Lower lobe of right lung (tissue), 2 donors: ENCODE measurements at regions not wholly inside any gene's neighbourhood (a gene's known extent, or its start where the extent isn't known, plus 50 kb on each side); places are given as distances from the start of the nearest gene placed in this dataset.

Experiments used
- ATAC-seq, 2 donors: fragments of 200-7000 bp; cut with Tn5 transposase; one replicate each; pipeline ENCODE4 v1.9.1; 2020 to 2022; ENCODE audit warnings: mild to moderate bottlenecking in 2 of 2, moderate library complexity in 2 of 2
- DNase-seq: peaks from one replicate; pipeline ENCODE4 v3.0.0-alpha.2; 2020
- H3K27ac ChIP-seq: fragments of 200-600 bp; one replicate; pipeline ENCODE4 v1.8.0; 2022
- H3K27me3 ChIP-seq: fragments of 200-600 bp; one replicate; pipeline ENCODE4 v1.8.0; 2022; ENCODE audit warnings: low read depth
- H3K36me3 ChIP-seq: fragments of 200-600 bp; one replicate; pipeline ENCODE4 v1.8.0; 2022; ENCODE audit warnings: mild to moderate bottlenecking
- H3K4me1 ChIP-seq: fragments of 200-600 bp; one replicate; pipeline ENCODE4 v1.8.0; 2022
- H3K4me3 ChIP-seq: fragments of 200-600 bp; one replicate; pipeline ENCODE4 v1.8.0; 2022; ENCODE audit warnings: mild to moderate bottlenecking
- H3K9me3 ChIP-seq: fragments of 200-600 bp; one replicate; pipeline ENCODE4 v1.8.0; 2022
- CTCF ChIP-seq: fragments of 200-600 bp; IDR thresholded peaks from one replicate; pipeline ENCODE4 v1.8.0; 2022; ENCODE audit warnings: antibody characterized with exemption, mild to moderate bottlenecking
- intact Hi-C: fragments of 100-400 bp; cut with DNase I; formaldehyde crosslinking; loops from one replicate; pipeline ENCODE4 v1.11.0; 2022
- donor health status: DM: no; HTN: yes; CAD: no; lungs with severe emphysema.

DNA sequence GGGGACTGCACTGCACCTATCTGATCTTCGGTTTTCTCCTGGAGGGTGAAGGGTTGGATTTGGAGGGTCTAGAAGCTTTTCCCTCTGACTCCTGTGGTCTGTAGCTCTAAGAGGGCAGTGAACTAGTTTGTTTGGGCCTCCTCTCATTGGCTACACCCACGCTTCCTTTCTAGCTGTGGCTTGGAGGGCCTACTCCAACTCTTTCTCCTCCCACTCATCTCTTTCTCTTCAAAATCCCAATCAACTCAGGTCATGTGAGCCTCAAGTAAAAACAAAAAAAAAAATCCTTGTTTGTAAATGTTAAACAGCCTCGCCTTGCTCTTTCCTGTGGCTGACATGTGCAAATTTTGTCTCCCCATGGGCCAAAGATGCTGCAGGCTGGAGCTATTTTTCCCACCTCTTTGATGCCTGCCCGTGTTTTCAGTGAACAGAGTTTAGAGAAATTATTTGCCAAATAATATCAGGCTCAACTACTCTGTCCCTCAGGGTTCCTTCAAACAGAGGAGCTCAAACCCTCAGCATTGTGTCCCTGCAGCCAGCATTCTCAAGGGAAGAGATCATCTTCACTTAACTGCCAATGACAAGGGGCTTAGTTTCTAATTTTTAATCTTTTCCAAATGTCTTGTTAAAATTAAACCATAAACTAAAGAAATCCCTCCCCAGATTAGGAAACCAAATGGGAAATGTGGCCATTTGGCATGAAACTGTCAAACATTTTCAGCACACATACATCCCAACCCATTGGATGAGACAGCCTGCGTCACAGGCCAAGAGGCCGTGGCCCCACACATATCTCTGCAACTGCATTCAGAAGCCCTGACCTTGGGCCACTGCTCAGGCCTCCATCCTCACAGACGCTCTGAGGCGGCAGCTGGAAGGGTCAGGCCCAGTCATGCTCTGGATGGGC, 114.8 kb upstream of the THBS1 start:
- H3K27ac ChIP-seq = peak overlapping the region; percentile 78
- no peaks in the 10 kb centered on the region for H3K9me3 ChIP-seq
- ATAC-seq (peak; percentile 75 to 86), DNase-seq (peak; percentile 58)
- H3K4me3 ChIP-seq = no peak overlapping the region
- H3K27me3 ChIP-seq = no peaks in the 10 kb centered on the region
- H3K36me3 ChIP-seq = no peaks in the 10 kb centered on the region
- peaks cover 13% of the 10 kb centered on the region for H3K4me1 ChIP-seq
- TF ChIP-seq CTCF = no peak
- intact Hi-C loops = no loop called here

DNA sequence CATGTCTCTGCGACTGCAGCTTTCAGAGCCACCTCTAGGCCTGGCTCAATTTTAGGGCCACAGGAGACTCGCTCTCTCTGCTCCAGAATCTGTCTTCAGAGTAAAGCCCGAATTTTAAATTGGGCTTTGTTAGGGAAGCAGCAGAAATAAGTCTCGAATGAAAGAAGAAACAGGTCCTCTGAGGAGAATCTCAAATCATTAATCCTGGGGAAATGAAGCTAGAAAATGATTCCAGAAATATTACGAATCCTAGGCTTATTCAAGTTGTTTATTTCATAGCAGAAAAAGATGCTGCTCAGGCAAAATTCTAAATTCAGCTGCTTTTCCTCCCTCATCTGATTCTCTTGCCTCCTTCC, 114.2 kb upstream of the THBS1 start:
- no peak for TF ChIP-seq CTCF
- intact Hi-C loops = no loop called here
- H3K27ac ChIP-seq = peak overlapping the region; percentile 78

DNA sequence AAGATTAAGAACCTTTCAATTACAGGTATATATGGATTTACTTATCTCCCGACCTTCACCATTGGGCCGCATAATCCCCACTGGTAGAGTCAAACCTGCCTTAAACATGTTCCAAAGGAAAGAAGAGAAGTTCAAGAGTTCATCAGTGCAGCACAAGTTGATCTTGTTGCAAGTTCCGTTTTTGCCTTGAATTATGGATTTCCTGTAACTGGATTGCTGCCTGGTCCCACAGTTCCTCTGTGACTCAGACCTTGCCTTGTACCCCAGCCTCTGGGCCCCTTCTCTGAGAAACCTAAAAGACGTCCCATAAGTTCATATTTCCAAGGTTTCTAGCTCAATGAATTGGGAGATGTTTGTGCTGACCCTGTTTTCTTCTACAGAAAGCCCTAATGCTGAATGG, 112.5 kb upstream of the THBS1 start:
- intact Hi-C loops = no loop called here
- H3K27me3 ChIP-seq = no peaks in the 10 kb centered on the region
- TF ChIP-seq CTCF = no peak
- no peaks in the 10 kb centered on the region for H3K36me3 ChIP-seq
- peaks cover 24% of the 10 kb centered on the region for H3K4me1 ChIP-seq
- peak overlapping the region; percentile 27 for H3K27ac ChIP-seq
- peak; percentile 48 to 50 for ATAC-seq
- DNase-seq = peak; percentile 45
- H3K9me3 ChIP-seq = no peaks in the 10 kb centered on the region
- no peak overlapping the region for H3K4me3 ChIP-seq

More for the DNA sequence above, 114.2 kb upstream of the THBS1 start:
- no peak overlapping the region for H3K4me3 ChIP-seq
- ATAC-seq = no peak
- no peak for DNase-seq
- no peaks in the 10 kb centered on the region for H3K27me3 ChIP-seq
- H3K36me3 ChIP-seq = no peaks in the 10 kb centered on the region
- H3K9me3 ChIP-seq = no peaks in the 10 kb centered on the region
- H3K4me1 ChIP-seq = peaks cover 13% of the 10 kb centered on the region

GRCh38 chr15:39468828-39469227, 112.1 kb upstream of the THBS1 start:
- TF ChIP-seq CTCF = no peak
- Histone ChIP-seq H3K27ac (peak overlapping the region; percentile 27), H3K36me3 (no peaks in the 10 kb centered on the region), H3K27me3 (no peaks in the 10 kb centered on the region), H3K4me1 (peaks cover 27% of the 10 kb centered on the region), H3K9me3 (no peaks in the 10 kb centered on the region), H3K4me3 (no peak overlapping the region)
- DNase-seq (no peak), ATAC-seq (no peak)
- intact Hi-C loops = no loop called here

DNA sequence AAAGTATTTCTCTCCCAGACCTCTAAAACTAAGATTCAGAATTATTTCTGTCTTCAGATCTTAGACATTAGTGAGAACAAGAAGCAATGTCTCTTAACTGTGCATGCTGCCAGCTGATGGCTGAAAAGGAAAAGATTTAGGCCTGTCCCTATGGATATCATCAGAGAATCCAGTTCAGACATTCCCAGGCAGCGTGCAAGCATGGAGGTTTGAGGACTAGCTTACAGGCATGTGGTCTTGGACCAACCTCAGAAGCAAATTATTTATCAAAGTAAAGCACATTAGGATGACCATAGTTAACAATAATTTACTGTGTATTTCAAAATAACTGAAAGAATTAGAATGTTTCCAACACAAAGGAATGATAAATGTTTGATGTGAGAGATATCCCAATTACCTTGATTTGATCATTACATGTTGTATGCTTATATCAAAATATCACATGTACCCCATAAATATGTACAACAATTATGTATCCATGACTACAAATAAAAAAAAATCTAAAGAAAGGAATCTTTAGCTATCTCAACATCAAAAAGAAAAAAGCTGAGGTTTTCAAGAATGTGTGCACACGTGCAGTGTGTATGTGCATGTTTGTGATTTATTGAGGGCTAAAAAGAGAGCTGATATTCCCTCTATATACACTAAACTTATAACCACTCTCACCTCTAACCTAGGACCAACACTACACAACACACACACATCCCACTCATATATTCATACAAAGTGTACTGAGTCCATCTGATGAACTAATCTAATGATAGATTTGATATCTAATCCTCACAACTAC, 108.9 kb upstream of the THBS1 start:
- ATAC-seq (no peak), DNase-seq (no peak)
- Histone ChIP-seq H3K27ac (peak overlapping the region; percentile 80), H3K4me3 (no peak overlapping the region), H3K9me3 (no peaks in the 10 kb centered on the region), H3K27me3 (no peaks in the 10 kb centered on the region), H3K4me1 (peaks cover 33% of the 10 kb centered on the region), H3K36me3 (no peaks in the 10 kb centered on the region)
- TF ChIP-seq CTCF = no peak
- intact Hi-C loops = no loop called here
